Renal cortical epithelial cell (primary cell): ENCODE measurements at regions not wholly inside any gene's neighbourhood (a gene's known extent, or its start where the extent isn't known, plus 50 kb on each side); places are given as distances from the start of the nearest gene placed in this dataset.
"Not testable (repeated sequence)": the region's sequence is repeated elsewhere in the genome, so short reads cannot be mapped to it uniquely, and the experiment has no call there.

Source experiments
- DNase-seq: peaks from one replicate; pipeline ENCODE4 v3.0.0-alpha.2; 2011; ENCODE audit warnings: low read depth

GRCh38 chr5:13227513-13227912, 717.0 kb downstream of the DNAH5 start:
- DNase-seq, result no peak

GRCh38 chr5:13218518-13218917, 726.0 kb downstream of the DNAH5 start:
- DNase-seq, result no peak

- no peak for DNase-seq
Measured at GRCh38 chr5:13217636-13218035, 726.9 kb downstream of the DNAH5 start.

- DNase-seq, result no peak
Measured at GRCh38 chr5:13215806-13216205, 728.7 kb downstream of the DNAH5 start.

GRCh38 chr5:13215370-13215769, 729.1 kb downstream of the DNAH5 start:
- no peak for DNase-seq

- no peak for DNase-seq
Measured at GRCh38 chr5:13214182-13214581, 730.3 kb downstream of the DNAH5 start.

- no peak for DNase-seq
Measured at GRCh38 chr5:13212886-13213285, 731.6 kb downstream of the DNAH5 start.

- DNase-seq, result no peak
Measured at GRCh38 chr5:13211064-13211463, 733.4 kb downstream of the DNAH5 start.

- no peak for DNase-seq
Measured at GRCh38 chr5:13207112-13207511, 737.4 kb downstream of the DNAH5 start.

- DNase-seq, result no peak
Measured at GRCh38 chr5:13201022-13201421, 743.5 kb downstream of the DNAH5 start.

GRCh38 chr5:13198226-13198625, 746.3 kb downstream of the DNAH5 start:
- DNase-seq, result not testable (repeated sequence)

- no peak for DNase-seq
Measured at GRCh38 chr5:13189532-13189931, 755.0 kb downstream of the DNAH5 start.

GRCh38 chr5:13188371-13188770, 756.1 kb downstream of the DNAH5 start:
- DNase-seq, result peak; percentile 1

GRCh38 chr5:13187186-13187585, 757.3 kb downstream of the DNAH5 start:
- no peak for DNase-seq

GRCh38 chr5:13186177-13186576, 758.3 kb downstream of the DNAH5 start:
- DNase-seq, result no peak

- DNase-seq, result no peak
Measured at GRCh38 chr5:13179407-13180087, 764.9 kb downstream of the DNAH5 start.

GRCh38 chr5:13143630-13144029, 800.9 kb downstream of the DNAH5 start:
- no peak for DNase-seq

- no peak for DNase-seq
Measured at GRCh38 chr5:13143214-13143613, 801.3 kb downstream of the DNAH5 start.

- DNase-seq, result no peak
Measured at GRCh38 chr5:13133951-13134350, 810.5 kb downstream of the DNAH5 start.

GRCh38 chr5:13115476-13115875, 829.0 kb downstream of the DNAH5 start:
- no peak for DNase-seq

- DNase-seq, result no peak
Measured at GRCh38 chr5:13108265-13108664, 836.2 kb downstream of the DNAH5 start.

- no peak for DNase-seq
Measured at GRCh38 chr5:13107537-13107936, 837.0 kb downstream of the DNAH5 start.

- no peak for DNase-seq
Measured at GRCh38 chr5:13081116-13081515, 863.4 kb downstream of the DNAH5 start.

GRCh38 chr5:13072936-13073335, 871.6 kb downstream of the DNAH5 start:
- DNase-seq, result not testable (repeated sequence)
